H1 (cell line): ENCODE measurements at regions not wholly inside any gene's neighbourhood (a gene's known extent, or its start where the extent isn't known, plus 50 kb on each side); places are given as distances from the start of the nearest gene placed in this dataset.

Experiments
- CTCF ChIA-PET: fragments of 300-600 bp; sonication (Branson Sonifier 250); formaldehyde crosslinking; loops from one replicate; lab custom pipeline; 2021; ENCODE audit not compliant: partially characterized antibody; lab: Charles Lee
- POLR2A ChIA-PET: fragments of 300-600 bp; sonication (Branson Sonifier 250); formaldehyde crosslinking; loops from one replicate; lab custom pipeline; 2021; ENCODE audit warnings: inconsistent platforms; ENCODE audit not compliant: partially characterized antibody; lab: Charles Lee
- DNase-seq, 2 experiments: peaks; one replicate each; pipeline versions ENCODE4 v3.0.0 to v3.0.0-alpha.2; 2010 to 2022; ENCODE audit warnings: low spot score in 2 of 2, low read depth in 1 of 2, mixed read lengths in 1 of 2
- FAIRE-seq: peaks from 2 replicates; lab custom pipeline; 2011; peaks lifted over from hg19 to GRCh38; lab: Jason Lieb, UNC
- H2AFZ ChIP-seq: 2 replicates; pipeline ENCODE4 v1.8.1; 2012; ENCODE audit warnings: low read length, inconsistent platforms
- H2AK5ac ChIP-seq: 2 replicates; pipeline ENCODE4 v1.6.1; 2013; ENCODE audit warnings: low read depth, low read length
- H2BK120ac ChIP-seq: replicated peaks from 2 replicates; pipeline ENCODE3; 2013; ENCODE audit warnings: low read depth, low read length, inconsistent platforms
- H2BK12ac ChIP-seq: 2 replicates; pipeline ENCODE4 v1.6.1; 2013; ENCODE audit warnings: low read depth, low read length
- H2BK15ac ChIP-seq: 2 replicates; pipeline ENCODE4 v1.6.1; 2013; ENCODE audit warnings: low read length
- H2BK20ac ChIP-seq: 2 replicates; pipeline ENCODE4 v1.6.1; 2013; ENCODE audit warnings: low read length
- H2BK5ac ChIP-seq: 2 replicates; pipeline ENCODE4 v1.6.1; 2013; ENCODE audit warnings: low read depth, low read length
- H3K14ac ChIP-seq: 2 replicates; pipeline ENCODE4 v1.6.1; 2013; ENCODE audit warnings: inconsistent platforms; ENCODE audit not compliant: insufficient read length
- H3K18ac ChIP-seq: 2 replicates; pipeline ENCODE4 v1.6.1; 2013; ENCODE audit warnings: low read length; ENCODE audit errors: extremely low read depth
- H3K23ac ChIP-seq: 2 replicates; pipeline ENCODE4 v1.6.1; 2013; ENCODE audit warnings: inconsistent platforms; ENCODE audit not compliant: insufficient read length
- H3K23me2 ChIP-seq: 2 replicates; pipeline ENCODE4 v1.6.1; 2013; ENCODE audit warnings: low read depth, low read length
- H3K27ac ChIP-seq: 2 replicates; pipeline ENCODE4 v1.6.1; 2011; ENCODE audit warnings: low read depth, low read length, inconsistent platforms
- H3K27me3 ChIP-seq, 4 experiments: replicated peaks in 1 of 4; 1 replicate in 1 of 4; 2 replicates in 3 of 4; pipeline versions ENCODE4 v1.6.1 to v1.8.1; 2011 to 2013; ENCODE audit warnings: low read length in 3 of 4, mild to moderate bottlenecking in 3 of 4, inconsistent platforms in 2 of 4, mixed read lengths in 2 of 4, moderate library complexity in 1 of 4; ENCODE audit not compliant: control insufficient read depth in 3 of 4, insufficient read depth in 3 of 4; ENCODE audit errors: extremely low read depth in 1 of 4
- H3K36me3 ChIP-seq, 4 experiments: 2 replicates each; pipeline versions ENCODE4 v1.6.1 to v1.8.1; 2011 to 2013; ENCODE audit warnings: mild to moderate bottlenecking in 4 of 4, low read length in 3 of 4, moderate library complexity in 2 of 4, control low read depth in 1 of 4, inconsistent platforms in 1 of 4; ENCODE audit not compliant: insufficient read depth in 4 of 4, control insufficient read depth in 2 of 4
- H3K4ac ChIP-seq: replicated peaks from 2 replicates; pipeline ENCODE3; 2013; ENCODE audit warnings: low read length, low read depth, mixed read lengths, inconsistent platforms; ENCODE audit not compliant: insufficient read length
- H3K4me1 ChIP-seq, 4 experiments: replicated peaks in 1 of 4; 1 replicate in 1 of 4; 2 replicates in 3 of 4; pipeline versions ENCODE4 v1.6.1 to v1.8.1; 2011 to 2013; ENCODE audit warnings: low read length in 3 of 4, inconsistent platforms in 2 of 4, mixed read lengths in 1 of 4; ENCODE audit not compliant: insufficient read depth in 4 of 4, control insufficient read depth in 3 of 4
- H3K4me2 ChIP-seq, 2 experiments: 2 replicates each; pipeline versions ENCODE4 v1.6.1 to v1.8.1; 2011 to 2013; ENCODE audit warnings: low read depth in 2 of 2, low read length in 2 of 2, control low read depth in 1 of 2, inconsistent platforms in 1 of 2, mild to moderate bottlenecking in 1 of 2; ENCODE audit not compliant: insufficient read depth in 1 of 2
- H3K4me3 ChIP-seq, 4 experiments: fragments of 200-600, 300-600 bp in 1 of 4; sonication (generic), shearing (Covaris generic), sonication (Bioruptor Twin) in 1 of 4; 2 replicates each; pipeline versions ENCODE4 v1.5.1 to v1.8.1; 2011 to 2016; ENCODE audit warnings: low read length in 4 of 4, low read depth in 3 of 4, control low read depth in 2 of 4, inconsistent platforms in 2 of 4, mild to moderate bottlenecking in 2 of 4, mixed read lengths in 1 of 4, moderate library complexity in 1 of 4; ENCODE audit not compliant: insufficient read depth in 2 of 4; ENCODE audit errors: extremely low read depth in 1 of 4
- H3K56ac ChIP-seq: replicated peaks from 2 replicates; pipeline ENCODE3; 2013; ENCODE audit warnings: low read depth, mild to moderate bottlenecking, mixed read lengths, low read length, inconsistent platforms; ENCODE audit not compliant: insufficient read length
- H3K79me1 ChIP-seq: 2 replicates; pipeline ENCODE4 v1.6.1; 2013; ENCODE audit warnings: low read depth, low read length, control low read depth
- H3K79me2 ChIP-seq, 2 experiments: 2 replicates each; pipeline versions ENCODE4 v1.6.1 to v1.8.1; 2012 to 2013; ENCODE audit warnings: low read length in 2 of 2, mild to moderate bottlenecking in 2 of 2, inconsistent platforms in 1 of 2; ENCODE audit not compliant: insufficient read depth in 2 of 2, control insufficient read depth in 1 of 2
- H3K9ac ChIP-seq, 4 experiments: replicated peaks in 1 of 4; 1 replicate in 1 of 4; 2 replicates in 3 of 4; pipeline versions ENCODE4 v1.6.1 to v1.8.1; 2011 to 2013; ENCODE audit warnings: low read depth in 3 of 4, low read length in 3 of 4, control low read depth in 2 of 4, mild to moderate bottlenecking in 2 of 4, moderate library complexity in 2 of 4, inconsistent platforms in 1 of 4; ENCODE audit errors: extremely low read depth in 1 of 4
- H3K9me3 ChIP-seq, 2 experiments: 2 replicates each; pipeline versions ENCODE4 v1.6.1 to v1.8.1; 2012 to 2013; ENCODE audit warnings: mild to moderate bottlenecking in 2 of 2, moderate library complexity in 2 of 2, control low read depth in 1 of 2, inconsistent platforms in 1 of 2, low read depth in 1 of 2, low read length in 1 of 2, mixed read lengths in 1 of 2; ENCODE audit not compliant: insufficient read depth in 2 of 2
- H4K20me1 ChIP-seq, 2 experiments: replicated peaks in 1 of 2; 2 replicates each; pipeline versions ENCODE3 to v1.8.1; 2011 to 2013; ENCODE audit warnings: inconsistent platforms in 2 of 2, low read length in 2 of 2, mild to moderate bottlenecking in 1 of 2; ENCODE audit not compliant: insufficient read depth in 2 of 2, control insufficient read depth in 1 of 2
- H4K5ac ChIP-seq: 2 replicates; pipeline ENCODE4 v1.6.1; 2013; ENCODE audit warnings: low read length, low read depth, mixed read lengths, inconsistent platforms; ENCODE audit not compliant: insufficient read length
- H4K8ac ChIP-seq: 2 replicates; pipeline ENCODE4 v1.8.0; 2013; ENCODE audit warnings: mild to moderate bottlenecking, moderate library complexity, low read length, inconsistent platforms; ENCODE audit not compliant: insufficient read depth; ENCODE audit errors: extremely low read depth
- H4K91ac ChIP-seq: replicated peaks from 2 replicates; pipeline ENCODE3; 2013; ENCODE audit warnings: low read length, mixed read lengths, inconsistent platforms; ENCODE audit not compliant: insufficient read length
- ATF2 ChIP-seq: IDR thresholded peaks from 2 replicates; pipeline ENCODE4 v1.6.1; 2012; ENCODE audit warnings: low read length, inconsistent platforms
- CBX5 ChIP-seq: fragments of 300-800, 300-1000 bp; sonication (generic); IDR thresholded peaks from 2 replicates; pipeline ENCODE4 v1.7.1; 2016; ENCODE audit warnings: antibody characterized with exemption, low read length, low read depth
- CEBPB ChIP-seq: IDR thresholded peaks from 2 replicates; pipeline ENCODE4 v1.6.1; 2012; ENCODE audit warnings: low read depth, low read length
- CHD2 ChIP-seq: IDR thresholded peaks from 2 replicates; pipeline ENCODE4 v1.6.1; 2012; ENCODE audit warnings: low read length, improper control_type of control experiment
- FOSL1 ChIP-seq: IDR thresholded peaks from 2 replicates; pipeline ENCODE4 v1.6.1; 2011; ENCODE audit warnings: mild to moderate bottlenecking, low read depth, low read length, moderate library complexity; ENCODE audit not compliant: insufficient read depth
- GABPA ChIP-seq: IDR thresholded peaks from 2 replicates; pipeline ENCODE4 v1.6.1; 2011; ENCODE audit warnings: mild to moderate bottlenecking, low read length, moderate library complexity, borderline replicate concordance; ENCODE audit not compliant: insufficient read depth
- MAX ChIP-seq: IDR thresholded peaks from 2 replicates; pipeline ENCODE4 v1.6.1; 2012; ENCODE audit warnings: inconsistent platforms
- RAD21 ChIP-seq, 2 experiments: IDR thresholded peaks in 1 of 2; conservative IDR thresholded peaks in 1 of 2; 2 replicates each; pipeline ENCODE4 v1.6.1; 2011; ENCODE audit warnings: low read depth in 2 of 2, low read length in 2 of 2, improper control_type of control experiment in 1 of 2, inconsistent platforms in 1 of 2, mild to moderate bottlenecking in 1 of 2, moderate library complexity in 1 of 2
- RFX5 ChIP-seq: IDR thresholded peaks from 2 replicates; pipeline ENCODE4 v1.6.1; 2011; ENCODE audit warnings: low read depth, low read length, improper control_type of control experiment, borderline replicate concordance
- TAF1 ChIP-seq: IDR thresholded peaks from 2 replicates; pipeline ENCODE4 v1.6.1; 2011; ENCODE audit warnings: mild to moderate bottlenecking, low read depth, low read length
- WGBS, 2 experiments: shearing (Covaris generic) in 1 of 2; methylation state at CpG; one replicate each; pipeline versions ENCODE4 v1.1.6 to v1.1.7; 2013 to 2015; ENCODE audit warnings: low lambda C conversion rate in 2 of 2, mixed read lengths in 2 of 2, inconsistent platforms in 1 of 2, low coverage in 1 of 2, missing lambda C conversion rate in 1 of 2; ENCODE audit not compliant: insufficient replicate concordance in 2 of 2, insufficient coverage in 1 of 2, insufficient read length in 1 of 2; ENCODE audit errors: extremely low coverage in 1 of 2, missing lambda C conversion rate in 1 of 2; 5-methylcytosine and 5-hydroxymethylcytosine counted together

- Histone ChIP-seq H3K27me3 (no peaks in the 10 kb centered on the region), H4K5ac (no peak overlapping the region), H3K4me1 (no peaks in the 10 kb centered on the region), H4K8ac (no peak overlapping the region), H3K9me3 (peaks cover 0 to 5% of the 10 kb centered on the region in 2 experiments; a peak in 1 of 4 replicates), H3K14ac (no peak overlapping the region), H3K27ac (no peak overlapping the region), H3K36me3 (no peaks in the 10 kb centered on the region), H3K23ac (no peak overlapping the region), H3K4ac (no peak overlapping the region), H3K4me2 (no peak overlapping the region), H4K20me1 (no peaks in the 10 kb centered on the region), H2BK15ac (no peak overlapping the region), H2BK12ac (no peak overlapping the region), H3K18ac (no peak overlapping the region), H4K91ac (no peak overlapping the region), H3K9ac (no peak overlapping the region), H3K79me2 (no peaks in the 10 kb centered on the region), H3K79me1 (no peaks in the 10 kb centered on the region), H2BK120ac (no peak overlapping the region), H3K23me2 (no peaks in the 10 kb centered on the region; the same call in 1 of the 2 replicates), H3K4me3 (no peak overlapping the region), H2BK20ac (no peak overlapping the region), H2AFZ (no peak overlapping the region), H2AK5ac (no peak overlapping the region), H3K56ac (no peak overlapping the region), H2BK5ac (no peak overlapping the region)
- FAIRE-seq = no peak
- DNase-seq = no peak
- WGBS, 2 experiments = 93% methylated on average over 2 of the region's 2 CpGs; no CpG with 5 or more reads in 1 of the 2 experiments
- ChIA-PET CTCF (no interaction called here), POLR2A (no interaction called here)
- no peak for TF ChIP-seq MAX
- TF ChIP-seq GABPA = no peak
- no peak for TF ChIP-seq CBX5
- TF ChIP-seq CEBPB = no peak
- TF ChIP-seq RAD21 (IDR thresholded peaks at IDR 0.05 in 1 of 2, conservative IDR thresholded peaks at IDR 0.05 in 1 of 2; ENCODE audit: low read depth in 2 of 2, low read length in 2 of 2) = no peak
- TF ChIP-seq CHD2 = no peak
- TF ChIP-seq TAF1 = no peak
- TF ChIP-seq RFX5 = no peak
- no peak for TF ChIP-seq ATF2
- no peak for TF ChIP-seq FOSL1
Observed at GRCh38 chr5:161169776-161170175, 317.8 kb upstream of the ATP10B start.
